D721Med (cell line): ENCODE measurements at regions not wholly inside any gene's neighbourhood (a gene's known extent, or its start where the extent isn't known, plus 50 kb on each side); places are given as distances from the start of the nearest gene placed in this dataset.
A peak's percentile ranks its signal among the peaks of the same experiment; 100 is the strongest.
"Not testable (repeated sequence)": the region's sequence is repeated elsewhere in the genome, so short reads cannot be mapped to it uniquely, and the experiment has no call there.

ENCODE experiments used
- DNase-seq: peaks from one replicate; pipeline ENCODE4 v3.0.0; 2011; ENCODE audit warnings: low spot score; ENCODE audit not compliant: insufficient read length
- FAIRE-seq: peaks from 2 replicates; lab custom pipeline; 2011; peaks lifted over from hg19 to GRCh38; lab: Jason Lieb, UNC
- TF ChIP-seq, protein P1 (sequence below): IDR thresholded peaks from 2 replicates; pipeline ENCODE4 v1.5.1; 2012; ENCODE audit warnings: mild to moderate bottlenecking, control low read depth; ENCODE audit not compliant: insufficient read depth; ENCODE audit errors: missing control alignments

GRCh38 chr2:168326572-168326971, 79.2 kb upstream of the STK39 start:
- DNase-seq (no peak), FAIRE-seq (no peak)
- TF ChIP-seq, protein P1, sequence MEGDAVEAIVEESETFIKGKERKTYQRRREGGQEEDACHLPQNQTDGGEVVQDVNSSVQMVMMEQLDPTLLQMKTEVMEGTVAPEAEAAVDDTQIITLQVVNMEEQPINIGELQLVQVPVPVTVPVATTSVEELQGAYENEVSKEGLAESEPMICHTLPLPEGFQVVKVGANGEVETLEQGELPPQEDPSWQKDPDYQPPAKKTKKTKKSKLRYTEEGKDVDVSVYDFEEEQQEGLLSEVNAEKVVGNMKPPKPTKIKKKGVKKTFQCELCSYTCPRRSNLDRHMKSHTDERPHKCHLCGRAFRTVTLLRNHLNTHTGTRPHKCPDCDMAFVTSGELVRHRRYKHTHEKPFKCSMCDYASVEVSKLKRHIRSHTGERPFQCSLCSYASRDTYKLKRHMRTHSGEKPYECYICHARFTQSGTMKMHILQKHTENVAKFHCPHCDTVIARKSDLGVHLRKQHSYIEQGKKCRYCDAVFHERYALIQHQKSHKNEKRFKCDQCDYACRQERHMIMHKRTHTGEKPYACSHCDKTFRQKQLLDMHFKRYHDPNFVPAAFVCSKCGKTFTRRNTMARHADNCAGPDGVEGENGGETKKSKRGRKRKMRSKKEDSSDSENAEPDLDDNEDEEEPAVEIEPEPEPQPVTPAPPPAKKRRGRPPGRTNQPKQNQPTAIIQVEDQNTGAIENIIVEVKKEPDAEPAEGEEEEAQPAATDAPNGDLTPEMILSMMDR, result no peak

GRCh38 chr2:168327328-168327727, 79.9 kb upstream of the STK39 start:
- no peak for FAIRE-seq

DNA sequence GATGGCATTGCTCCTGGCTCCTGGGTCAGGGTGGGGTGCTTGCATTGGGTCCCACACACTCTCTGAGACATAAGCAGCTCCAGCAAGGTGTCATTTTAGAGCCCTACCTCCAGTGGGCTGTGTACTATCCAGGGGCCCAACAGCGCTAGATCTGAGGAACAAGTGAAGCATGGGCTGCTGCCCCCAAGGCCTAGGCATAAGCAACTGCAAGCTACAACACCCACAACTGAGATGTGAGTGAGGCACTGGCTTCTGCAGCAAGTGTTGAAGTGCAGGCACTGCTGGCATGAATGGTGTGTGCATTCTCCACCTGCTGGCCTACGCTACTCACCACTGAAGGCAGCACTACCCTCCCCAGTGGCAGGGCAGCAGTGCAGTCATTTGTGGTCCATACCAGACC, 81.0 kb upstream of the STK39 start:
- no peak for DNase-seq
- FAIRE-seq, result no peak
- TF ChIP-seq, protein P1, result no peak

More at GRCh38 chr2:168327328-168327727, 79.9 kb upstream of the STK39 start:
- no peak for DNase-seq
- TF ChIP-seq, protein P1, result no peak

DNA sequence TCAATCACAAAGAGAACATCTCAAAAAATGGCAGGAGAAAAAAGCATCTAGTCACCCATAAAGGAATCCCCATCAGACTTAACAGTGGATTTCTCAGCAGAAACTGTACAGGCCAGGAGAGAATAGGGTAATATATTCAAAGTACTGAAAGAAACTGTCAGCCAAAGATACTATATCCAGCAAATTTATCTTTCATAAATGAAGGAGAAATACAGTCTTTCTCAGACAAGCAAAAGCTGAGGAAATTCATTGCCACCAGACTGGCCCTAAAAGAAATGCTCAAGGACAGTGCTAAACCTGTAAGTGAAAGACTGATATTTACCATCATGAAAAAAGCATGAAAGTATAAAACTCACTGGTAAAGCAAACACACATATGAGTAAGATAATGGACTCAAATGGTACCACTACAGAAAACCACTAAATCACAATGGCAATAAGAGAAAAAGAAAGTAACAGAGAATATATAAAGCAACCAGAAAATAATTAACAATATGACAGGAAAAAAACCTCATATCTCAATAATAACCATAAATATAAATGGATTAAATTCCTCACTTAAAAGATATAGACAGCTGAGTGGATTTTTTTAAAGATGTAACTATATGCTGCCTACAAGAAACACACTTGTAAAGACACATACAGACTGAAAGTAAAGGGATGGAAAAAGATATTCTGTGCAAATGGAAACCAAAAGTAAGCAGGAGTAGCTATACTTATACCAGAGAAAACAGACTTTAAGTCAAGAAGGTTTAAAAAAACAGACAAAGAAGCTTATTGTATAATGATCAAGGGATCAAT, 83.4 kb upstream of the STK39 start:
- FAIRE-seq, result no peak
- DNase-seq, result no peak
- TF ChIP-seq, protein P1, result no peak

DNA sequence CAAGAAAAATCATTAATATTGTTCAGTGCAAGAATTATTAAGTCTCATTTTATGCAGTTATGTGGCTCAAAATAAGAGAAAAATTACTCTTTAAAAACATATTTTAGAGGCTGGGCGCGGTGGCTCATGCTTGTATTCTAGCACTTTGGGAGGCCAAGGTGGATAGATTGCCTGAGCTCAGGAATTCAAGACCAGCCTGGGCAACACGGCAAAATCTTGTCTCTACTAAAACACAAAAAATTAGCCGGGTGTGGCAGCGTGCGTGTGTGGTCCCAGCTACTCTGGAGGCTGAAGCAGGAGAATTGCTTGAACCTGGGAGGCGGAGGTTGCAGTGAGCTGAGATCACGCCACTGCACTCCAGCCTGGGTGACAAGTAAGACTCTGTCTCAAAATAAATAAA, 87.9 kb upstream of the STK39 start:
- FAIRE-seq, DNase-seq: not testable (repeated sequence)

DNA sequence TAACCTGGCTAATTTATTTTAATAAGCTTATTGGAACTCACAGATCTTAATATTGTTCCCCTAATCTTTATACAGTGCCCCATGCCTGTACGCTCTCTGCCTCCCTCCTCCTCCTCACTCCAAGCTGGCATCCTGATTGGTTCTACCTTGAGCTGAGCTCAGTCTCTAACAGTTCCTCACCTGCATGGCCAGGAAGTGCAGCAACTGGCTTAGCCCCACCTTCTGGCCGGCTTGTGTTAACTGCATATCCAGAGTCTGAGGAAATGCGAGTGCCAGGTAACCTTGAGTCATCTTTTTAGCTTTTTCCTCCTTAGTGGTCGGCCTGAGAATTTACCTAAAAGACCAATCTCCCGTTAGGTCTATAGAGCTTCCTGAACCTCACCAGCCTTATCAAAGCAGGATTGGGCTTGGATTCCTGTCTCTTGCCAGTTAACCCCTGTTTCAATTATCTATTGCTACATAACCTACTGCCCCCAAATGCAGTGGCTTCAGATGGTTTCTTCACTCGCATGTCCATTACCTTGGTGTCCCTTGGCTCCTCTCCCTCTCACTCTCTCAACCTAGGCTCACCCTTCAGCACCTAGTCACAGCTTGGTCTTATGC, 89.5 kb upstream of the STK39 start:
- no peak for FAIRE-seq
- DNase-seq, result no peak
- TF ChIP-seq, protein P1, result peak; percentile 40

DNA sequence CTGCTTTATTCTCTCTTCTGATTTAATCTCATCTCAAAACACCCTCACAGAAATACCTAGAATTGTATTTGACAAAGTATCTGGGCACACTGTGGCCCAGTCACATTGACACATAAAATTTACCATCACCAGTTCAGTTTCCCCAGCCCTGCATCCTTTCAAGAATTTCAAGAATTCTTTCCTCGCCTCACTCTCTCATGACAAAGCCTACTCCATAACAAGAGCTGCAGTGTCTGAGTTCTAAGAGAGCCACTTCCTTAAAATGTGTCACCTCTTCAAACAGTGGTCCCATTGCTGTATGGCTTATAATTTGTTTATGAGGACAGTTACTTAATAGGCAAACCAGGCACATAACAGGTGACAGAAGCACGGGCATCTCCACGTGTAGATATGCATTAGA, 90.9 kb upstream of the STK39 start:
- TF ChIP-seq, protein P1, result no peak
- DNase-seq (no peak), FAIRE-seq (no peak)
